Stimulated activated CD8-positive, alpha-beta memory T cell treated with anti-CD3 and anti-CD28 coated beads, Interleukin-12 subunit alpha, Interleukin-12 subunit beta, amount 100 ng/mL, for 1 hour (primary cell): ENCODE measurements at regions not wholly inside any gene's neighbourhood (a gene's known extent, or its start where the extent isn't known, plus 50 kb on each side); places are given as distances from the start of the nearest gene placed in this dataset.

Experiments
- DNase-seq: peaks from one replicate; pipeline ENCODE4 v3.0.0-alpha.2; 2020; ENCODE audit warnings: low read depth

DNA sequence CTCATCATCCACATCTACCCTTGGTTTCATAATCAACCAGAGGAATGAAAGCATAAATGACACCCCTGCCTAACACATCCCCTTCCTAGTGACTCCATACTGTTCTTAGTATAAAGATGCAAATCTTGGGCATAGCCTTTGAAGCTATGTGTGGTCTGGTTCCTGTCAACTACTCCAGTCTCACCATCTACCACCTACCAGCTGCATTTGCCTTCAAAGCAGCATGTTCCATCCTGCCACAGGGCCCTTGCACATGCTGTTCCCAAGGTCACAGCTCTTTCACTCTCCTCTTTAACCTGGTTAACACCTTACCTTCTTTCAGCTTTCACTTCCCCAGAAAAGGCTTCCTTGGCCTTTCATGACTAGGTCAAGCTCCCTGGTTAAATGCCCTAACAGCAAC is 62.3 kb upstream of the ARHGEF3 start:
- no peak for DNase-seq

- no peak for DNase-seq
Measured at GRCh38 chr3:56862352-56863062, 60.8 kb upstream of the ARHGEF3 start.

GRCh38 chr3:56861511-56861910 is 59.8 kb upstream of the ARHGEF3 start:
- no peak for DNase-seq

DNA sequence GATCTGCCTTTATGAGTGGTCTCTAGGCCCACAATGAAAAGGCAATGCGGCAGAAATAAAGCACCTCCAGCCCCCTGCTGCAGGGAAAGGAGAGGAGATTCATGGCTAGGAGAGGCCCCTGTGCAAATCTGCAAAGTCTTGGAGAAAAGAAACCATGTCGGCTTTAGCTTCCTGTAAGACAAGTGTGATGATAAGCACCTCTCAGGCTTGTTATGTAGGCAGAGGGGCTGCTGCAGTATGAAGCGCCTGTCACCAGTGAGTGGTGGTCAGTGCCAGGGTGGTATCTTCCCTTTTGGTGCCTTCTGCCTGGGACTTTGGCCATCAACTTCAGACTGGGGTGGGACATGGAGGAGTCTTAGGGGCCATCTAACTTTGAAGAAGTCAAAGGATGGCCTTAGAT is 59.2 kb upstream of the ARHGEF3 start:
- no peak for DNase-seq

DNA sequence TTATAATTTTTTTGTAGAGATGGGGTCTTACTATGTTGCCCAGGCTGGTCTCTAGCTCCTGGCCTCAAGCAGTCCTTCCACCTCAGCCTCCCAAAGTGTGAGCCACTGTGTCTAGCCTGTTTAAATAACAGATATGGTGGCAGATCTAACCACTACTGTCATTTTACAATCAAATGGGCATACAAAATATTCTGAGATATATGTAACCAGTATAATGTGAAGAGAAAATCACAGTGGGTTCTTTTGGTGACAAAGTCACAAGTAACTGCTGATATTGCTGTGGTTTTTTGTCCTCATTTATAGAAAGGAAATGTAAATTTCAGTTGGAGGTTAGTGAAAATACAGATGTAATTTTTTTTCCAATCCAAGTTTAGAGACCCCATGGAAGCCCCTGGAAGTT is 58.6 kb upstream of the ARHGEF3 start:
- DNase-seq = no peak

- DNase-seq = no peak
Measured at GRCh38 chr3:56858331-56858730, 56.6 kb upstream of the ARHGEF3 start.

GRCh38 chr3:56857178-56857577 is 55.4 kb upstream of the ARHGEF3 start:
- no peak for DNase-seq

DNA sequence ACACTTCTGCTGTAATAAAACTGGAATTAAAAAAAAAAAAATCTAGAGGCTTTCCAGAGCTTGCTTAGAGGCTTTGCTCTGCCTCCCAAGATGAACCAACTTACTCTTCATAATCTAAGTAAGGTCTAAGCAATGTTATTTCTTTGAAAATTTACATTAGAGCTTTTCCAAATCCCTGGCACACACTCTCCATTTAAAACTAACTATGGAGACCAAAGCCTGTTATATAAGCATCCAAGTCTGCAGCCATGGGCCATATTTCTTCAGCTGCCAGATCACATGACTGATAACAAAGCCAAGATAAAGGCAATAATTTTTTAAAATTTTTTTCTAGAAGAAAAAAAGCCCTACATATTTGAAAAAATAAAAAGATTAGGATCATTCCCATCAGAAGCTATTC is 55.0 kb upstream of the ARHGEF3 start:
- no peak for DNase-seq

GRCh38 chr3:56855856-56856512 is 54.2 kb upstream of the ARHGEF3 start:
- DNase-seq = no peak

GRCh38 chr3:56854856-56855611 is 53.3 kb upstream of the ARHGEF3 start:
- no peak for DNase-seq

GRCh38 chr3:56851966-56852884 is 50.5 kb upstream of the ARHGEF3 start:
- no peak for DNase-seq
